GM21367 (cell line): ENCODE measurements at regions not wholly inside any gene's neighbourhood (a gene's known extent, or its start where the extent isn't known, plus 50 kb on each side); places are given as distances from the start of the nearest gene placed in this dataset.

Source experiments
- ATAC-seq: cut with Tn5 transposase; IDR thresholded peaks from one replicate; pipeline ENCODE4 v1.9.1; 2021; ENCODE audit not compliant: unreplicated experiment

DNA sequence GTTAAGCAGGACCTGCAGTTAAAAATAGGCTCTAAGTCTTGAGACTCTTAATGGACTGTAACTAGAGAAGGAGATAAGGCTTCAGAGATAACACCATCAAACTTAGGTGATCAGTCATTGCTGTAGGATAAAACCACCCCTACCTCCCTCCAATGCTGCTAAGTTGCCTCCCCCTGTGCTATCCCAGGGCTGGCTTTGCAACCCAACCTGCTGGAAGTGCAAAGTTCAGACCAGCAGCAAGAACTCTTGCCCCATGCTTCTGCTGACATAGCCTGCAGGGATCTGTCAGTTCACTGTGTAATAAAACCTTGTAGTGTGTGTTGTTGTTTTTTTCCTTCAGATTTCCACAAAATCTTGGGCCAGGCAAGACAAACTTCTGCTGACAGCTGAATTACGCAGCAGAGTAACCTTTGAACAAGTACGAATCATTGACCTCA is 57.4 kb upstream of the EPB41L3 start:
- ATAC-seq: no peak

DNA sequence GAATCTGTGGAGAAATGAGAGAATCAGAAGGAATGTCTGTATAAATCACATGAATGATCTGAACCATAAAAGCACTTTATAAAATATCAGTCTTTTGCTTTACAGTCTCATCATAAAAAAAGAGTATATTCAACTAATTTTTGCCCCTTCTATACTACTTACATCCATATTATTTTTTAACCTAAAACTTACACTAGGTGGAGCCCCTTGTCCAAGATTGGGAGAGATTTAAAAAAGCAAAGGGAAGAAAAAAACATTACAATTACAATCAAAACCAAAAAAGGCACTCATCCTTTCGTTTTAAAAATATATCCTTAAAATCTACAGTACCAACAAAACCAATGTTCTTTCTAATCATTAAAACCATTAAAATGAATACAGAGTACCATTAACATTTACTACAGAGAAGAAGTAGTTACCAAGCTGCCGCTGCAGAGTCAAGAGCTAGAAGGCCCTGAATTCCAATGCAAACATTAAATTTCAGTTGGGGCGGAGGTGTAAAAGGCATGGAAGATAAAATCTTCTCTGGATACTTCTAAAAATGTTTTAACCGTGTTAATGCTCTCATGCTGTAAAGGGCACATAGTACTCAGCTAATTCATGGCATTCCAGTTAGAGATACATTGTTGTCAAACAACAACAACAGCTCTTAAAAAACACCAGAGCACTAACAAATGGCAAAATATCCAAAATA is 56.7 kb upstream of the EPB41L3 start:
- no peak for ATAC-seq

DNA sequence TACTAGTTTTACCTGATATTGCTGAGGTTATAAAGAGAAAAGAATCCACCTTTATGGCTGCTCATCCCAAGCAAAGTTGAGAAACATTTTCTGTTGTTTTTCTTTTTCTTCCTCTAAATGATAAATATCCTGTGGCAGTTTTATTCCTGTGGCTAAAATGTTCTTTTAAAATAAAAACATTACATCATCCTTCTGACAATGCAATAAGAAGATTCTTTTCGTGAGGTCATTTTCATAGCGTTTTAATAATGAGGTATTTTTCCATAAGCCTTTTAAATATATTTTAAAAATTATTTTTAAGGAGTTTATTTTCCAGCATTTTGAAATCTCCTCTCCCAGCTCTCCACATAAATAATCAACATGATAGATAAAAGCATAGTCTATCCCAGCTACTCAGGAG is 52.8 kb upstream of the EPB41L3 start:
- ATAC-seq: no peak
